HG02981 (cell line): ENCODE measurements at regions not wholly inside any gene's neighbourhood (a gene's known extent, or its start where the extent isn't known, plus 50 kb on each side); places are given as distances from the start of the nearest gene placed in this dataset.
"Not testable (repeated sequence)": the region's sequence is repeated elsewhere in the genome, so short reads cannot be mapped to it uniquely, and the experiment has no call there.

Experiments used
- ATAC-seq: cut with Tn5 transposase; IDR thresholded peaks from one replicate; pipeline ENCODE4 v1.9.1; 2021; ENCODE audit warnings: mild to moderate bottlenecking, moderate library complexity; ENCODE audit not compliant: unreplicated experiment

DNA sequence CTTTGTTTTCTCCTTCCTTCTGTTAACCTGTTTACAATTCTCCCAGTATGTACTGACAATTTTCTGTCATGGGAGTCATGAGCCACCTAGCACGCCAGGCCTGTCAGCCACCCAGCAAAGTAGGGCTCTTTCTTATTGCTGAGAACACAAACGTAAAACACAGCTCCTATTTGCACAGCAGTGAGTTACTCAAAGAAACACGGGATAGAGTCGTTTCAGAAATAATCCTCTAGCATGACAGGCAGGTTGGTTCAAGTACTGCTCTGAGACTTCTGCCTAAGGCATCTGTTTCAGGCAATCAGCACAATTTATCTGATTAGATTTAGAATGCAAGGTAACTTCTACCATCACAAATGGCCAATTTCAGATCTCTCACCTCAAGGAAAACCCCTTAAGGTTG, 88.8 kb downstream of the CD24 start:
- ATAC-seq, result no peak

DNA sequence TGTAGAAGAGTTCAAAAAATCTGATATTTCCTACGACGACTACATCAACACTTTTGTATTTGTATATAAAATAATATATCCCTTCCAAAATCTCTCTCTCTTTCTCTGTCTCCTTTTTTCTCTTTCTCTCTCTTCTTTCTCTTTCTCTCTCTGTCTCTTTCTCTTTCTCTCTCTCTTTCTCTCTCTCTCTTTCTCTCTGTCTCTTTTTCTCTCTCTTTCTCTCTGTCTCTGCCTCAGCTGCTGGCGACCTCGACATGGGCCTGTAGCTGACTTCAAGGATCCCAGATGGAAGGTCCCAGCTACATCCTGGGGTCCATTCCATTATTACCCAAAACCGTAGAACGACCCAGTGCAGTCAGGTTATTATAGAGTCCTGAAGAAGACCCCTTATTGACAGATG, 90.0 kb downstream of the CD24 start:
- ATAC-seq, result no peak

GRCh38 chr6:106883808-106884262, 90.7 kb downstream of the CD24 start:
- ATAC-seq, result no peak

DNA sequence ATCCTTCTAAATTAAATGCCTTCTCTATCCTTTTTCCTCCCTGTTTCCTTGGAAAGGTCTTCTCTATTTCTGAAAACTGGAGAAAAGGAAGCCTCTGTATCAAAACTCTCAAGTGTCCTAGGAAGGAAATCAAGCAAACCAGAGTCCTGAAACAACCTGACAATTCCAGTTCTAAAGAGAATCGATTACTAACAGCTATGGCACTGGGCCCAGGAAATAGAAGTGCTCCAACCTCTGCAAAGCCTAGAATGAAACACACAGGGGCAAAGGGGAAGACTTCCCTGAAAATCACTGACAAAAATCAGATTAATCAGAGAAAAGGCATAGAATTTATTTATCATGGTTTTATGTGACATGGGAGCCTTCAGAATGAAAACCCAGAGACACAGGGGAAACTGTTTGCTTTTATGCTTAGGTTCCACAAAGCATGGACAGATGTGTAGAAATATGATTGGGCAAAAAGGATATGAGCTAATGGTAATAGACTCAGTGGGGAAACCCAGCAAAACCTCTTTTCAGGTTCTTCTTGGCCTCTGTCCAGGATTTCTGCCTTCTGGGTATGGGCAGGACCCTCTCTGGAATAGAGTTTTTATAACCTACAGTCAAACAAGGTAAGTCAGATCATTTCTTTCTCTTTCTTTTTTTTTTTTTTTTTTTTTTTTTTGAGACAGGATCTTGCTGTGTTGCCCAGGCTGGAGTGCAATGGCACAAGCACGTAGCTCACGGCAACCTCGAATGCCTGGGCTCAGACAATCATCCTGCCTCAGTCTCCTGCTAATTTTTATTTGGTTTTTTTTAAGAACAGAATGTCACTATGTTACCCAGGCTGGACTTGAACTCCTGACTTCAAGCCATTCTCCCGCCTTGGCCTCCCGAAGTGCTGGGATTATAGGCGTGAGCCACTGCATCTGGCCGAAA, 91.7 kb downstream of the CD24 start:
- no peak for ATAC-seq

DNA sequence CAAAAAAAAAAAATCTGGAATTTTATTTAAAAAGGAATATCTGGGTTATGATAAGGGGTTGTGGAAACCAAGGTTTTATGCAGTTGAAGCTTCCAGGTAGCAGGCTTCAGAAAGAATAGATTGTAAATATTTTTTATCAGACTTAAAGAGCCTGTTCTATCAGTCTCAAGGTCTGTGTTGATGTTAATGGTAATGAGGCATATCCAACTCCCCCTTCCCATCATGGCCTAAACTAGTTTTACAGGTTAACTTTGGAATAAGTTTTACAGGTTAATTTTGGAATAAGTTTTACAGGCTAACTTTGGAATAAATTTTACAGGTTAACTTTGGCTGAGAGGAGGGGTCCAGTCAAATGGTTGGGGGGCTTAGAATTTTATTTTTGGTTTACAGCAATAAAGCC, 92.4 kb downstream of the CD24 start:
- no peak for ATAC-seq

DNA sequence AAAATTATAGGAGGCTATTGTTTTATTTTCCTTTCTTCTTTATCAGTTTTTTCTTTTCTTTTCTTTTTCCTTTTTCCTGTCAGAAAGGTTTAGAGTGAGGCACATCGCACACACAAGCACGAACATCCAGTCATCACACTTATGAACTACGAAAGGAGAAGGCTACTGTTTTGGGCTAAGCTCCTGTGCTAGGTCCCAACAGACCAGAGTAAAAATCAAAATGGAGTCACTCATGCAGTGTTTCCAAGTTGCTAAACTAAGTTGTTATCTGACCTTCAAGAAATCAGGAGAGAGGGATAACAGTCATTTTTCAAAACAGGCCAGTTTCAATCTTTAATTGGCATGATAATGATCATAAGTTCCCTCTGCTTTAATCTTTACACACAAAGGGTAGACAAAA, 93.6 kb downstream of the CD24 start:
- ATAC-seq, result no peak

GRCh38 chr6:106875782-106876321, 98.7 kb downstream of the CD24 start:
- no peak for ATAC-seq

GRCh38 chr6:106874481-106874880, 100.0 kb downstream of the CD24 start:
- ATAC-seq, result no peak

DNA sequence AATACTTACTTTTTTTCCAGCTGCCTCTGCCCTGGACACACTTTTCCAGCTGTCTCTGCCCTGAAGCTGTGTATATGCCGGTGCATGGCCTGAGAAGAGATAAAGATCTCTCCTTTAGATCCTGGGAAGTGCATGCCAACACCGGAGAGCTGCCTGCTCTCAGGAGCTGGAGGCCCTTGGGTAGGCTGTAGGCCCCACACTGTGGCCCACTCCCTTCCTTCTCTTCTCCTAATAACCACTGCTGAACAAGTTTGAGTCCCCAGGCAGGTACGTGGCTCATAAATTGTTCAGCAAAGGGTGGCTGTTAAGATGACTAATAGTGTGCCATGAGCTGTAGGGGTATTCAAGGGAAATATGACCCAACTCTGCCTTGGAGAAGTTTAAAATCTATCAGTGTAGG, 102.5 kb downstream of the CD24 start:
- no peak for ATAC-seq

GRCh38 chr6:106870824-106871717, 103.5 kb downstream of the CD24 start:
- no peak for ATAC-seq

GRCh38 chr6:106870069-106870468, 104.5 kb downstream of the CD24 start:
- no peak for ATAC-seq

GRCh38 chr6:106869203-106869602, 105.3 kb downstream of the CD24 start:
- ATAC-seq, result no peak

GRCh38 chr6:106866875-106867658, 107.5 kb downstream of the CD24 start:
- ATAC-seq, result no peak

GRCh38 chr6:106862858-106863257, 111.7 kb downstream of the CD24 start:
- no peak for ATAC-seq

DNA sequence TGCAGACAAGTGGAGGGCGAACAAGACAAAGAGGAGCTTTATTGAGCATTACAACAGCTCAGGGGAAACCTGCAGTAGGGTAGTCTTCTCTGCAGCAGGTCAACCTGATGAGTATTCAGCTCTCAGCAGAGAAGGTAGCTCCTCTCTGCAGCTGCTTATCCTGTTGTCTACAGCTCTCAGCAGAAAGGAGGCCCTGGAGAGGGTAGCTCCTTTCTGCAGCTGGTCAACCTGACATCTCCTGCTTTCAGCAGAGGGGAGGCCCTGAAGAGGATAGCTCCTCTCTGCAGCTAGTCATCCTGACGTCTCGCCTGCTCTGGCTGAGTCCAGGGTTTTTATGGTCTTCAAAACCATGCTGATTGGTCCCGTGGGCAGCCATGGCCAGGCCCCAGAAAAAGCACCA, 113.6 kb downstream of the CD24 start:
- no peak for ATAC-seq

DNA sequence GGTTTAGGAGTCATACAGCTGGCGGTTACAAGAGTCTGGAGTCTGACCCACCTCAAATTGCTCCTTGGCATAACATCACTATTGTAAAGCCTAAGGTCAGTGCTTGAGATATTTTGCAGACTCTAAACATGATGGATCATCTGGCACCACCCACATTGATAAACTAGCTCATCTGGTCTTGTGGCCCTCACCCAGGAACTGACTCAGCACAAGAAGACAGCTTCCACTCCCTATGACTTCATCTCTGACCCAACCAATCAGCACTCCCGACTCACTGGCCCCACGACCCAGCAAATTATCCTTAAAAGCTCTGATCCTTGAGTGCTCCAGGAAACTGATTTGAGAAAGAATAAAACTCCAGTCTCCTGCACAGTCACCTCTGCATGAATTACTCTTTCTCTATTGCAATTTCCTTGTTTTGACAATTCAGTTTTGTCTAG, 115.9 kb downstream of the CD24 start:
- no peak for ATAC-seq

DNA sequence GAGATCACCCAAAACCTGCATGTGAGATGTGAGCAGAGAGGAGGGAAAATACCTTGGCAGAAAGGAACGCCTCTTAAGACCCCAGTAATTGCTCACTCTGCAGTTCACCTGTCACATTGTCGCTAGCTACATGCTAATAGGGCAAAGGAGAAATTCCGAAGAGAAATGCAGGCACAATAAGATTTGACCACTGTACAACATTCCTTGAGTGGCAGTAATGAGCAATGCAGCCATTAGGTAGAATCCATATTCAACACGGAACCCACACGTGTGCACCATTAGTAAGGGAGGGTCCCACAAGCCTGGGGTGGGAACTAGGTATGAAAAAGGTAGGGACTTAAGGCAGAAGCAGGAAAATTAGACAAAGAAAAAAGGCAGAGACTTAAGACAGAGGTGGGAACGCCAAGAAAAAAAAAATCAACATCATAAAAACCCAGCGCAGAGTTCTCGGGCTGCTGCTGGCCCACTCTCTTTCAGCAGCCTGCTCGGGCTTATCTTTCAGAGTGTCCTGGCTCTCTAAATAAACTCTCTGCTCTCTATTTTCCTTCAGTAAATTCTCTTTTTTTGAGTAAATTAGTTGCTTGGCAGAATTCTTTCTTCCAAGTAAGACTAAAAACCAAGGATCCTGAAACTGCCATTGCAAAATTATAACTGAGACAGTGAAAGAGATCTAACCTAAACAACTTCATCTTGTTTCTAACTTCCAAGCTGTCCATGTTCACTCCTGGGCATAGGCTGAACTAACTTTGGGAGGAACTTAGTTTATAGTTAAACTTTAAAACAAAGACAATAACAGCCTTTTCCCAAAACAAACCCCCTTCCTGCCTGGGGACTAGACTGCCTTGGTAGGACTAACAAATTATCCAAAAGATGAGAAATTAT, 116.5 kb downstream of the CD24 start:
- no peak for ATAC-seq

DNA sequence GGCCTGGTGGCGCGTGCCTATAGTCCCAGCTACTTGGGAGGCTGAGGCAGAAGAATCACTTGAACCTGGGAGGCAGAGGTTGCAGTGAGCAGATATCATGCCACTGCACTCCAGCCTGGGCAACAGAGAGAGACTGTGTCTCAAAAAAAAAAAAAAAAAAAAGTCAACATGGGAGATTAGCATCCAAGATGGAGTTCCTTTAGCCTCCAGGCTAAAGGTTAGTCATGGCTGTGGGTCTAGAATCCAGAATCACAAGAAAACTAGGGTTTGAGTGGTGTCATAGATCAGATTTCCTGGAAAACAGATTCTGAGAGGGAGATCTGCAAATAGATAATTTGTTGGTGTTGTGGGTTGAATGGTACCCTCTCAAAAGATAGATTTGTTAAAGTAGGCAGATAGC, 117.2 kb downstream of the CD24 start:
- ATAC-seq, result not testable (repeated sequence)

GRCh38 chr6:106856227-106856874, 118.2 kb downstream of the CD24 start:
- no peak for ATAC-seq
